ENCODE measurements at regions not wholly inside any gene's neighbourhood (a gene's known extent, or its start where the extent isn't known, plus 50 kb on each side); places are given as distances from the start of the nearest gene placed in this dataset.
"Not testable (repeated sequence)": the region's sequence is repeated elsewhere in the genome, so short reads cannot be mapped to it uniquely, and the experiment has no call there.

GRCh38 chrX:137896123-137896522, 330.2 kb downstream of the ZIC3 start:
- no peak for TF ChIP-seq CTCF (IDR thresholded peaks at IDR 0.05; ENCODE audit: low read depth, low read length, missing control alignments)
- DNase-seq (ENCODE audit: extremely low read depth, low read depth): no peak
- no peak overlapping the region for H3K4me3 ChIP-seq (replicated peaks; ENCODE audit: low read depth, low read length)

DNA sequence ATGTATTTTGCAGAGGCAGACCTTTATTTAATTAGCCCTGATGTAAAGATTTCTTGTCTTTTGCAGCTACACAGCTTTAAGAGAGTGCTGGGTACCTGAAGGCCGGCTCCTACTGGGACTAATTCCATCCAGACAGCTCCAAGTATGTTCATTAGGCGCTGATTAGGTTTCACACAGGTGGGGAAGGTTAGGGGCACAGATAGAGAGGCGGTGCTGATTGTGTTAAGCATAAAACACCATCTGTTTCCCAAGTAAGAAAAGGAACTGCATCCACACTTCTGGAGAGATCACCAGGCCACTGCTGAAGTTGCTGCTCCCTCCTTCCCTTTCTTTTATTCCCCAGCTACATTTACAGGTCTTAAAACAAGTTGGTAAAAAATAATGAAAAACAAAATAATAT, 349.5 kb downstream of the ZIC3 start:
- no peak overlapping the region for H3K4me3 ChIP-seq (replicated peaks; ENCODE audit: low read depth, low read length)
- no peak for DNase-seq (ENCODE audit: extremely low read depth, low read depth)
- TF ChIP-seq CTCF (IDR thresholded peaks at IDR 0.05; ENCODE audit: low read depth, low read length, missing control alignments): no peak

DNA sequence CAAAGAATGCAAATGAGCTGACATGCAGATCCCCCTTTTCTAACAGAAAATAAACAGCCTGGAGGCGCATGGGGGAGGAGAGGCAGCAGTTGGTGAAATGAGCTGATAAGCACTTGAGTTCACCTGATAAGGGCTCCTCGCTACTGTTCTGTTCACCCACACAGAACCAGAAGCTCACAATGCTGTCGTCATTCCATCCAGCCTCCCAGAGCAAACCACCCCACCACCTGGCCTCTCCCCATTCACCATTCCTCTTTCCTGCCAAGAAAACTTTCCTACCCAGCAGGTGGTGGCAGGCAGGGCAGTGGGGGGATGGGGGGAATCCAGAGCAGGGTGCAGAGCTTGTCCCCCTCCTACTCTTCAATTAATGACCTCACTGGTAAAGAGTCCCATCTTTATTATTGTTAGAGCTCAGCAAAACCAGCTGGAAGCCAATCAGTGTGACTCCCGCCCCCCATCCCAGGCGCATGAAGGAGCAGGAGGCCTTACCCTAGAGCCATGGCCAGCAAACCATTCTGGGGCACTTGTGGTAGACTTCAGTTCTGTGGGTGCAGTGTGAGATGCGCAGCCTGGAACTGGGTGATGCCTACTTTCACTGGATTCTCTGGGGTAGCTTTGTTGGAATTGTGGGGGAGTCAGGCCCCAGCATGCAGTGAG, 350.3 kb downstream of the ZIC3 start:
- no peak for DNase-seq (ENCODE audit: extremely low read depth, low read depth)
- no peak for TF ChIP-seq CTCF (IDR thresholded peaks at IDR 0.05; ENCODE audit: low read depth, low read length, missing control alignments)
- H3K4me3 ChIP-seq (replicated peaks; ENCODE audit: low read depth, low read length): no peak overlapping the region

GRCh38 chrX:137926090-137926489, 360.2 kb downstream of the ZIC3 start:
- DNase-seq (ENCODE audit: extremely low read depth, low read depth): no peak
- TF ChIP-seq CTCF (IDR thresholded peaks at IDR 0.05; ENCODE audit: low read depth, low read length, missing control alignments): no peak
- no peak overlapping the region for H3K4me3 ChIP-seq (replicated peaks; ENCODE audit: low read depth, low read length)

- no peak for TF ChIP-seq CTCF (IDR thresholded peaks at IDR 0.05; ENCODE audit: low read depth, low read length, missing control alignments)
- DNase-seq (ENCODE audit: extremely low read depth, low read depth): no peak
- H3K4me3 ChIP-seq (replicated peaks; ENCODE audit: low read depth, low read length): no peak overlapping the region
These were observed 364.0 kb downstream of the ZIC3 start for GRCh38 chrX:137929951-137930350.

DNA sequence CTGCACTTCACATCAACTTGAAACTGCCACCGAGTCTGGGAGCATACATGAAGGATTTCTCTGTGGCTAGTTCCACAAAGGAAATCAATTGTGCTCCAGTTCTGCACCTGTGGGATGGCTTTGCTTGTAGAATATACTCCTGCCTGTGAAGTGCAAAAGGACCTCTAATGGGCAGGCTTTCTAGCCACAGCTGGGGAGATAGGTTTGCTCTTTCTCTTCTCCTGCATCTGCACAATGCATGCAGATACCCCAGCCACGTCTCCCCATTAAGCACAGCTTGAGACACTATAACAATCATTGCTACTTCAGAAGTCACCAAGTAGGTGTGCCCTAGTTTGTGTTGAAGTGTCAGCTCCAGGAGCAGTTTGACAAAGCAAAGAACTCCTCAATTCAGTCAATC, 364.6 kb downstream of the ZIC3 start:
- H3K4me3 ChIP-seq (replicated peaks; ENCODE audit: low read depth, low read length): no peak overlapping the region
- no peak for DNase-seq (ENCODE audit: extremely low read depth, low read depth)
- no peak for TF ChIP-seq CTCF (IDR thresholded peaks at IDR 0.05; ENCODE audit: low read depth, low read length, missing control alignments)

GRCh38 chrX:137934214-137934613, 368.3 kb downstream of the ZIC3 start:
- not testable (repeated sequence) for H3K4me3 ChIP-seq (replicated peaks; ENCODE audit: low read depth, low read length); DNase-seq (ENCODE audit: extremely low read depth, low read depth)

DNA sequence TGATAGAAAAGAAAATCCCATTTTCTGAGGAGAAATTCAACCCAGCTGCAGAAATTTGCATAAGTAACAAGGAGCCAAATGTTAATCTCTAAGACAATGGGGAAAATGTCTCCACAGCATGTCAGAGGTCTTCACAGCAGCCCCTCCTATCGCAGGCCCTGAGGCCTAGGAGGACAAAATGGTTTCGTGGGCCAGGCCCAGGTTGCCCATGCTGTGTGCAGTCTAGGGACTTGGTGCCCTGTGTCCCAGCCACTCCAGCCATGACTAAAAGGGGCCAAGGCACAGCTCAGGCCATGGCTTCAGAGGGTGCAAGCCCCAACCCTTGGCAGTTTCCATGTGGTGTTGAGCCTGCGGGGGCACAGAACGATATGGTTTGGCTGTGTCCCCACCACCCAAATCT, 369.0 kb downstream of the ZIC3 start:
- H3K4me3 ChIP-seq (replicated peaks; ENCODE audit: low read depth, low read length); DNase-seq (ENCODE audit: extremely low read depth, low read depth): not testable (repeated sequence)

All from HFF-Myc (cell line).